Activated CD8-positive, alpha-beta memory T cell treated with anti-CD3 and anti-CD28 coated beads for 24 hours (primary cell): ENCODE measurements at regions not wholly inside any gene's neighbourhood (a gene's known extent, or its start where the extent isn't known, plus 50 kb on each side); places are given as distances from the start of the nearest gene placed in this dataset.

Source experiments
- DNase-seq: peaks from one replicate; pipeline ENCODE4 v3.0.0-alpha.2; 2020

DNA sequence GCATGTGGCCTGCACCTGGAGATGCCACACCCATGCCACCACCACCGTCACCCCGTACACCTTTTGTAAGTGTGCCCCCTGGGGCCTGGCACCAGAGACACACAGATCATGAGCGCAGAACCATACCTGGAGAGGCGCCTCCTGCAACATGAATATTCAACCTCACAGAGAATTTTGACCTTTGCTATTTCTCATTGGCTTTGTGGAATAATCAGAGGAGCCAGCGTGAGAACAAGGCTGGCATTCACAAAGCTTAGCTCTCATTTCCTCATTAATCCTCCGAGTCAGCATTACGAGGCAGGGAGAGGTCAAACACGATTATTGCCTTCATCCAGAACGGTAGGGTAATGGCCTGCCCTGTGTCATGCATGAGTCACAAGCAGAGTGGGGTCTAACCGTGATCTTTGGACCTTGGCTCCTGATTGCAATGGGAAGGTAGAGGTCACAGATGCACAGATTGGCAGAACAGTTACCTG lies 73.0 kb upstream of the POMGNT2 start:
- no peak for DNase-seq

DNA sequence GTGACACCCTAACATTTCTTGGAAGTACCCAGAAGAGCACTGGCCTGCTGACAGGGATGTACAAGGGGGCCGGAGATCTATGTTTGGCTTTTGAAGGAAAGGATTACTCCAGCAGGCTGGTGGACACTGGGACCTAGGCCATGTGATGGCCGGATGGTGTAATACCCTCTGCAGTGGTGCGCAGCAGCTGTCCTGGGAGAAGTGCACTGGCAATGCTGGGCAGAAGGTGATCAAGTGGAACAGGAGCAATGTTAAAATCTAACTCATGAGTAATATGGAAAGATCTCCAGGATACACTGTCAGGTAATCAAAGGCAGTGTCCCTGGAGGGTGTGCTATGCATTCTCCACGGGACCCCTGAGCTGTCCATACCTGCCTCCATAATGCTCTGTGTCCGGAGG lies 71.2 kb upstream of the POMGNT2 start:
- no peak for DNase-seq

DNA sequence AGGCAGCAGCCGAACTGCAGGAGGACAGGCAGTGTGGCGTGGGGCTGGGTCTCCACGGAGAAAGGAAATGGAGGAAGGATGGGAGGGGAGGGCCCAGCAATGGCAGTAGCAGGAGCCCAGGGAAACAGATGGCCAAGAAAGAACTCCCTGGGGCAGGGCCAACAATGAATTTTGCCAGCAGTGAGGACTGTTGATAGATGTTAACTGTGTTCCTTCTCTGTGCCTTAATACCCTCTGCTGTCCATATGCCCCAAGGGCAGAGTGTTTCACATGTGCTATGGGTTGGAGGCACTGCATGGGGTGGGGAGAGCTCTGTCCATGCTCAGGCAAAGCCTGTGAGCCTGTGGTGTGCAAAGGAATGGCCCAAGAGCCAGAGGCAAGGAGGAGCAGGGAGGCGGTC lies 70.8 kb upstream of the POMGNT2 start:
- no peak for DNase-seq

DNA sequence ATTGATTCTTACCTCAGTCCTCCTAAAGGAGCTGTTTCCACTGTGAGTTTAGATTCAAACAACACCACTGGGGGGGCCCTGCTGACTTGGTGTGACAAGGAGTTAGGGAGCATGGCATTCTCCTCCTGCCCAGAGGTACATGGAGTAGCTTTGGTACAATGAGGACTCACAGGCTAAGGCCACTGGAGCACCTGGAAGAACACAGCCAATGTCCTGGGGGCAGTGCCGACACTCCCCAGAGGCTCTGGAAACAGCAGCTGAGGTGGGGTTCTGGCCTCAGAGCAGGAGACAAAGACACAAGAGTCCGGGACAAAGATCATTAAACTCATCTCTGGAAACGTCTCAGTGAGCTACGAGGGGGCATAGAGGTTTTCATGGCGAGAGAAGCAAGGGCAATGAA lies 69.7 kb upstream of the POMGNT2 start:
- DNase-seq, result no peak

DNA sequence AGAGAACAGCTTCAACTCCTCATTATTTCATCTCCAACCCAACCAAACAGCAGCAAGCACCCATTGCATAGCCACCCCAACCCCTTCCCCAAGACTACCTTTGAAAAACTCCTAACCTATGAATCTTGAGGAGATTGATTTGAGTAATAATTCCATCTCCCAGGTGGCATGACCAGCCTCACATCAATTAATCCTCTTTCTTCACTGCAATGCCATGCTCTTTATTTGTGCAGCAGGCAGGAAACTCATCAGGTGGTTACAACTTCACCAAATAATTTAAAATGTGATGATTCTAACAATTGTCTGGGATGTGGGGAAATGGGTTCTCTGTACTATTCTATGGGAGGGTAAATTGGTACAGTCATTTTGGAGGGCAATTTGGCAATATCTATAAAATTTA lies 68.1 kb upstream of the POMGNT2 start:
- no peak for DNase-seq

DNA sequence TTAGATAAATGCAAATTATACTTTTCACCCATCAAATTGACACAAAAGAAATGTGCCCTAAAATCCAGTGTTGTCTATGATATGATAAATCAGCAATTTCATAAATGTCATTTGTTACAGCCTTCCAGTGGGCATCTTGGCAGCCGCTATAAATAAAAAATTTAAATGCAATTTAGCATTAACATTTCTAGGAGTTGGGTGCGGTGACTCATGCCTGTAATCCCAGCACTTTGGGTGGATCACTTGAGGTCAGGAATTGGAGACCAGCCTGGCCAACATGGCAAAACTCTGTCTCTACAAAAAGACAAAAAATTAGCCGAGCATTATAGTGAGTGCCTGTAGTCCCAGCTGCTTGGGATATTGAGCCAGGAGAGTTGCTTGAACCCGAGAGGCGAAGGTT lies 65.9 kb upstream of the POMGNT2 start:
- no peak for DNase-seq

DNA sequence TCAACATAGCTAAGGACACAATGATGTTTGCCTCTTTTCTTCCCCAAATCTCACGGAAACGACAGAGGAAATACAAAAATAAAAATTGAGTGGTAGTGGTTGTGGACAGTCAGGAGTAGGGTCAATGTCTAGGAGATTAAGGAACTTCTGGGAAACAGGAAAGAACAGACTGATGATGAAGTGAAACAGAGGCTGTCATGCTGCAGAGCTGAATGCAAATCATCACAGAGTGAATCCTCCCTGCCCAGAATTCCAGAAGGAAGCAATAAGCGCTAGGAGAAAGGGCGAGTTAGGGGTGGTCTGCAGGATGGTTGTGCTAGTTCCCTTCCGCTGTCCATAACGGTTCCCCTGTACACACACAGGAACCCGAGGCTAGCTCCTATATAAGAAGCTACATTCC lies 64.7 kb upstream of the POMGNT2 start:
- DNase-seq, result no peak

DNA sequence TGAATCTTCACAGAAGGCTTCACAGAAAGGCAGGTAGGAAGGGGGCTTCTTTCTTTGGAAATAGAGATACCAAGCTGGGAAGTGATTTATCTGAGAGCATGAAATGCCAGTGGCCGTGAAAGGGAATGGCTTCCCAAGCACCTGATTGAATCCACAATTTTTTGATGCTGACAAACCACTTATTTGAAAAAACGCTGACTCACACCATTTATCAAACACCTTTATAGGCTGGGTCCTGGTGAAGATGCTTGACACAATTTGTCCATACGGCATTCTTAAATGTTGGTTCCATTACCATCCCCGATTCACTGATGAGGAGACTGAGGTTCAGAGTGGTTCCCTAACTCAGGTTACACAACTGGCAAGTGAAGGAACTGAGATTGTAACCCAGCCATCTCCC lies 64.1 kb upstream of the POMGNT2 start:
- no peak for DNase-seq

DNA sequence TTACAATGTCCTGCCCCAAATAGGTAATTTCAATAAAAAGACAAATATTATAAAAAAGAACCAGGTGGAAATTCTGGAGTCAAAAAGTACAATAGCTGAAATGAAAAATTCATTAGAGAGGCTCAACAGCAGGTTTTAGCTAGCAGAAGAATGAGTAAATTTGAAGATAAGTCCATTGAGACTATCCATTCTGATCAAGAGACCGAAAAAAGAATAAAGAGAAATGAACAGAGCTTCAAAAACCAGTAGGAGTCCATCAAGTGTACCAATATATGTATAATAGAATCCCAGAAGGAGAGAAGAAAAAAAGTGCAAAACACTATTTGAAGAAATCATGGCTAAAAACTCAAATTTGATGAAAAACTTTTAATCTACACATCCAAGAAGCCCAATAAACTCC lies 60.5 kb upstream of the POMGNT2 start:
- no peak for DNase-seq

DNA sequence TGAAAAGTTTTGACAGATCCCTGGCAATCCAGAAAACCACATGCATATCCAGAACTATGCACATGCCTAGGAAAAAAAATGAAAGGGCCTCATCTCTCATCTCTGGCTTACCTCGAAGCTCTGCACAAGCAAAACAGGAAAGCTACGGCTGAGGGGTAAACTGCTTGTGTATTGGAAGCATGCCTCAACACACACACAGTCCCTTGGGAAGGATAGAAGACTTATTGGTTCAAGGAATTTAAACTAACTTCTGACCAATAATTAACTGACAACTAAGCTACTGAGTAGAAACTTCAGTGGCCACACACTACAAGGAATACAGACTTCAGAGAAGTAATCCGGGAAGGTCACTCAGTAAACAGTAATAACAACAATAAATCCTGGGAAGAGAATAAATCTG lies 59.9 kb upstream of the POMGNT2 start:
- DNase-seq, result no peak

DNA sequence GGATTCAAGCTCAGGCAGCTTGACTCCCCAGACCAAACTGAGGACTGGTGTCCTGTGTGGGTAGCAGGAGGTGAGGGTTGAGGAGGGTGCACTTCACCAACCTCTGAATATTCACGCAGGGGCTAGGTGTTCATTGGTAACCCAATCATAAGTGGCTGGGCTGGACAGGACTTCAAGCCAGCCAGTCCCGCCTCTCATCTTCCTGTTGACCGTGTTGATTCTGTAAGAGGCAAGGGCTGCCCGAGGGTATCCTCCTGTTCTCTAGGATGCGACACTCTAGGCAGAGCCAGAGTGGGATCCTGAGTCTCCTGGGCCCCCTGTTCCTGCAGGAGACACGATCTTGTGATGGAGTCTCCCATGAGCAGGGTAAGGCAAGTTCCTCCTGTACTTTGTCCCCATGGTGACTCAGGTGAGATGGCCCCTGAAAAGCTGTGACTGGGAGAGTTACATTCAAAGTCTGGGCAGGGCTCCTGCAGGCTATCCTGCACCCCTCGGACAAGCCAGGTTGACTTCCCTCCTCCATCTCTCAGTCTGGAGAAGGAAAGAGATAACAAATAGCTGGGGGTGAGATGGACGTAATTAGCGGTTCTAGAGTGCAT lies 58.1 kb upstream of the POMGNT2 start:
- DNase-seq, result no peak

DNA sequence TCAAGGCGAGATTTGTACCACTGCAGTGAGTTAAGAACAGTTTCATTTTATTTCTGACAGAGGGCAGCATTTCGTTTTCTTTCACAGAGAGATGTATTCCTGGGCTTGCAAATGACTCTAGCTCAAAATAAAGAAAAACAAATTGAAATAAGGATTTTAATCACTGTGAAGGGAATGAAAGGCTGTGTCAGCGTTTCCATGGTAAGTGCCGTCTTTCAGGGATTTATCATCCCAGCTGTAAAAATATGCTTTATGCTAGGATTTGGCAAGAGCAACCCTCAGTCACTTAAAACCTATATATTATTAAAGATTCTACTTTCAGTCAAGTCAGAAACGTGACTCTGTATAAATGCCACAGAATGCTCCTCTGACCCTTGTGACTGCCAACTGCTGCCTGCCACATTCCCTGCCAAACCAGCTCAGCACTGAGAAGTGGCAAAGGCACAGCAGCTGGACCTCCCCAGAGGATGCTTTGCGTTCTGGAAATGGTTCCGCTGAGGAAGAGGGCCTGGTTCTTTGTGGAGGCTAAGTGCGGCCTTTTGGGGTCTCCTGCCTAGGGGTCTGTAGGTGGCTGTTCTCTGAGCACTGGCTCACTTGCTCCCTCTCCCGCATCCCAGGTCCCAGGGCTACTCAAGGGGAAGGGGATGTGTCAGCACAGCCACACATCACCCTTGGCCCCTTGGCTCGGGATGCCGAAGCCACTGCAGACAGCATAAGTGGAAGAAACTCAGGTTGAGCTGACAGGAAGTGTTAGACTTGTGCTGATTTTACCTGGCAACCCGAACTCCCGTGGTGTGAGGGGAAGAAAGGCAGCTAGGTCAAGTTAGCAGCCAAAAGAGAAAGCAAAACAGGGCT lies 56.6 kb upstream of the POMGNT2 start:
- peak; percentile 72 for DNase-seq

DNA sequence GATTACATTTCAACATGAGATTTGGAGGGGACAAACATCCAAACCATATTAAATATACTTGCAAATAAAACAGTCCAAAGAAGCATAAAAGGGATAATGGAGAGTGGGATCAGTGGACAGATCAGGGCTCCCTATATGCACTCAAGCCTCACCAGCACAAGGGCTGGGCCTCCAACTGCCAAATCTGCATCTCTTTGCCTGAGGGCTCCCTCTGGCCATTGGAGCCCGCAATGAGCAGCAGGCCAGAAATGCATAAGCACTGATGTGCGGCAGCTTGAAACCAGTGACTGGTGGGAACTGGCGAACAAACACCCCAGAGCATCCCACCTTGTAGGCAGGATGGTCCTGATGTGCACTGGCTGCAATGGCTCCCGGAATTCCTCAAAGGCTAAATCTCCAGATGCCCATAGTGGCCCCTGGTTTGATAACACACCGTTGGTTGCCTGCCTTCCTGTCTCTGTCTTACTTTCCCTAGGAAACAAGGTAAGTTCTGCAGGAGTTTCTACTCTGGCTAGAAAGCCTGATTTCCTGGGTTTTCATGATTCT lies 55.9 kb upstream of the POMGNT2 start:
- DNase-seq, result no peak

DNA sequence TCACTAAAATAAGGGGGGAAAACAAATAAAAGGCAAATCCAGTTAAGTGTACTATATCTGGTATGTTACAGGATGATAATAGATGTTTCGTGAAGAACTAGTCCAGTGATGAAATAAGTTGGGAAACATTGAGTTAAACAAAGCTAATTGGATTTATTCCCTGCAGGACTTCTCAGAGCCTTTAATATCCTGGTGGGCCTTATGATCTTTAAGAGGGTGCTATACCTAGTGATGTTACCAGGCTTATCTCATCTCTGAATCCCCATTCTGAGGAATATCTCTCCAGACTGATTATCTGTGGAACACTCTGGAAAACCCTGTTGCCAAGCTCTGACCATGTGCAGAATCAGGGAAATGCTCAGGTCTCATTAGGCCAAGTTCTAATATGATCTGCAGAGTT lies 54.8 kb upstream of the POMGNT2 start:
- DNase-seq, result no peak

DNA sequence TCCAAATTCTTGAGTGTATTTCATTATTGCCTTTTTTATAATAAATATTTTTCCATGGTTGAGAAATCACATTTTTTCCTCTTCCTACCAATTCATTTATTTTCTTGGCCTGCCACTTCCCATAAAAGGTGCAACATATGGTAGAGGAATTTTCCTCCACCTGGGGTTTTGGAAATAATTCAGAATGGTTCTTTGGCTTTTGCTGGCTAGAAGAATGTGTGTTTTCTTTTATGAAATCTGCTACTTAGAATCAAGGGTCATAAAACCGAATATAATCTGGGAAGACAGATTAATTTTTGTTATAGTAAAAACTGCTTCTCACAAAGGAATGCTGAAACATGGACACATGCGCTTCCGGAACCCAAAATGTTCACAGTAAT lies 54.0 kb upstream of the POMGNT2 start:
- DNase-seq, result no peak

DNA sequence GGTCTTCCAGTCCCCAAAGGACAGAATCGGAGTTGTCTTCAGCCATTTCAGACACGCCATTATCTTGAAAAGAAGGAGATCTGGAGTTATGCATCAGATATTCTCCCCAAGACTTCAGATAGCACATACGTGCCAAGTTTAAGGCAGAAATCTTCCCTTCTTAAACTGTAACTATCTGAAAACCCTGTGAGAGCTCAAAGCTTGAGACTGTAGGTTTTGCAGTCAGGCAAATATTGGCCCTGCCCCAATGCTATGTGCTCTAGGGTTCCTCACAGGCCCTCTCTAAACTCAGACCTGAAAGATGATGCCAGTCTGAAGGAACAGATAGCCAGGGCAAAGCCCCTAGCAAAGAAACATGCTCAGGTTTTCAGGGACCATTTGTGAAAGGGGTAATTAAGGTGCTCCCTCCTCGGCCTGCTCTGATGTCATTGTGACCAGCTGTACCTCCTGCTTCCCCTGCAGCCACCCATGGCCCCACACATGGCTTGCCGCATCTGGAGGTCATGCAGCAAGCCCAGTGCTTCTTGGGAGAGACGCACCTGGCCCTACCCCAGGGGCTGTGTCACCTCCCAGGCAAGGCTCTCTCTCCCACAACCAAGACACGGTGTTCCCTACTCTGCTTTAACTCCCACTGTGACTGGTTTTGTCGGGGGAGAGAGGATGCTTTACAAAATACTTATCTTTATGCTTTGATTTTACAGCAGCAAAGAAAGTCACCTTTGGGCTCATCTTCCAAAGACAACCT lies 53.4 kb upstream of the POMGNT2 start:
- DNase-seq, result no peak

DNA sequence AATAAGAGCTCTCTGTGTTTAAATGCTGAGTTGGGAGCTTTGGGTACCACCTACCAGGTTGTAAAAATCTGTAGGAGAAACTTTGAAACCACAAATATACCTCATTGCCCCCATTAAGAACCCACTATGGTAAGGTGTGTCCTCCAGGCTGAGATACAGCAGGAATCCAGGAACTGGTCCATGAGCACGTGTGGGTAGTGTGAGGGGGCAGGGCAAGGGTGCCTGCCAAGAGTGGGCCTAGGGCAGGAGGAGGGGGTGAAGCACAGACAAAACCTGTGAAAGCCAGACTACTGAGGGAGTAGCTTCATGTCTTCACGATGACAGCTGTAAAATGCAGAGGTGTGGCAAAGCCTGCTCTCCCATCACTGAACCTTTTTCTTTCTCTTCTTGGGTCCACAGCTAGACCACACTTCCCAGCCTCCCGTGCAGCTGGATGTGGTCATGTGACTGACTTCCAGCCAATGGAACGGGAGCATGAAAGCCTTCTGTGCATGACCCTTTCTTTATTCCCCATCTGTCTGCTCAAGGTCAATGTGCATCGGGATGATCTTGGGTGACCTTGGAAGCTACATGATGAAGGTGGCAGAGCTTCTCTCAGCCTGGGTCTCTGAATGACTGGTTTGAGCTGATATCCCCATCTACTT lies 51.1 kb upstream of the POMGNT2 start:
- DNase-seq, result no peak

DNA sequence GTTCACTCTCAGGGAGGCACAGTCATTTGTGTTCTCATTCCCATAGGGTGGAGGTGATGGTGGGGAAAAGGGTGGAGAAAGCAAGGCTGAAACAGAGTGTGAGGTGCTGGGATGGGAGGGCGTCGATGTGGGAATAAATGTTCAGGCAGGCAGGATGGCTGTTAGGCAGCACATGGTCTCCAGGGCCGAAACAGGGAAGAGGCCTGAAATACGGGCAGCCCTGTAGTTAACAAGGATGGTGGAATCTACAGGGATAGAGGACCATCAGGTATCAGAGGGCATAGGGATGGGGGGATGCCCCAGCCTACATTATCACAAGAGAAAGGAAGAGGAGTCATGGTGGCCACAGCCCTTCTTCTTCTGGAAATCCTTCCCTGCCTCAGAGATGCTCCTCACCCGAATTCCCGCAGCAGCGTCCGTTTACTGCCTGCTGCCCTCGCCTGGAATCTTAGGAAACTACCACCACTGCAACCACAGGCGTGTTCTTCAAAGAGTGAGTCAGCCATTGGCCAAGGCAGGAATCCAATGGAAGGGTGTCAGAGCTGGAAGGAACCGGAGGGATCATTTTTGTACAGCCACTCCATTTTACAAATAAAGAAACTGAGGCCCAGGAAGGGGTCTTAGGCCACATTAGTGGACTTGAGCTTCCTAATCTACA lies 49.7 kb upstream of the POMGNT2 start:
- no peak for DNase-seq
